KMS-11 (cell line): ENCODE measurements at regions not wholly inside any gene's neighbourhood (a gene's known extent, or its start where the extent isn't known, plus 50 kb on each side); places are given as distances from the start of the nearest gene placed in this dataset.

Experiments
- H2AFZ ChIP-seq: fragments of 200-600 bp; sonication (generic); 2 replicates; pipeline ENCODE4 v1.6.1; 2016; ENCODE audit warnings: antibody characterized with exemption, mixed run types, low read depth
- H3K27ac ChIP-seq: fragments of 200-600 bp; sonication (generic); 2 replicates; pipeline ENCODE4 v1.6.1; 2016; ENCODE audit warnings: mild to moderate bottlenecking, mixed run types
- H3K27me3 ChIP-seq: fragments of 200-600 bp; sonication (generic); 2 replicates; pipeline ENCODE4 v1.6.1; 2017; ENCODE audit warnings: mild to moderate bottlenecking, low read depth, mixed run types, moderate library complexity; ENCODE audit not compliant: insufficient read depth
- H3K36me3 ChIP-seq: fragments of 200-600 bp; sonication (generic); 2 replicates; pipeline ENCODE4 v1.6.1; 2017; ENCODE audit warnings: mild to moderate bottlenecking, mixed run types; ENCODE audit not compliant: insufficient read depth
- H3K4me1 ChIP-seq: fragments of 200-600 bp; sonication (generic); 2 replicates; pipeline ENCODE4 v1.6.1; 2016; ENCODE audit warnings: mild to moderate bottlenecking, low read depth, mixed run types; ENCODE audit not compliant: poor library complexity, severe bottlenecking
- H3K4me2 ChIP-seq: fragments of 200-600 bp; sonication (generic); 2 replicates; pipeline ENCODE4 v1.7.0; 2016; ENCODE audit warnings: mild to moderate bottlenecking, mixed run types
- H3K4me3 ChIP-seq: fragments of 200-600 bp; sonication (generic); IDR thresholded peaks from 2 replicates; pipeline ENCODE4 v1.6.1; 2017; ENCODE audit warnings: low read depth, low read length, mixed read lengths; ENCODE audit not compliant: insufficient read depth
- H3K79me2 ChIP-seq: fragments of 200-600 bp; sonication (generic); 2 replicates; pipeline ENCODE4 v1.6.1; 2016; ENCODE audit warnings: low read depth, mixed run types; ENCODE audit not compliant: insufficient read depth
- H3K9ac ChIP-seq: fragments of 200-600 bp; sonication (generic); 2 replicates; pipeline ENCODE4 v1.6.1; 2016; ENCODE audit warnings: mild to moderate bottlenecking, mixed run types
- H4K20me1 ChIP-seq: fragments of 200-600 bp; sonication (generic); 2 replicates; pipeline ENCODE4 v1.6.1; 2016; ENCODE audit warnings: mild to moderate bottlenecking, mixed run types; ENCODE audit not compliant: insufficient read depth
- TF ChIP-seq, protein P1 (sequence below): fragments of 200-600 bp; sonication (generic); conservative IDR thresholded peaks from 2 replicates; pipeline ENCODE4 v1.6.1; 2017; ENCODE audit warnings: low read depth, mild to moderate bottlenecking, antibody characterized with exemption, low read length, moderate library complexity, mixed read lengths

DNA sequence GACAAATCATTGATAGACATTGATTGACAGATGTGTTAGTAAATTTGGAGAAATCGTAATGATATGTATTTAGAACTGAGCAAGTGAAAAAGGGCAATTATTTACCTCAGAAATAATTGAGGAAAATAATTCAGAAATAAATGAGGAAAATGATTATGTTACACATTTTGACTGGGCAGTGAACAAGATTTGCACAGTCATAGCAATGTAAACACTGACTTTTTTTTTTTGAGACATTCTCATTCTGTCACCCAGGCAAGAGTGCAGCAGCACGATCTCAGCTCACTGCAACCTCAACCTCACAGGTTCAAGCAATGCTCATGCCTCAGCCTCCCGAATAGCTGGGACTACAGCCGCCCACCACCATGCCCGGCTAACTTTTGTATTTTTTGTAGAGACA, 211.7 kb downstream of the SP3 start:
- Histone ChIP-seq H3K27ac (no peak overlapping the region), H3K4me3 (no peak overlapping the region), H3K4me2 (no peak overlapping the region), H3K36me3 (no peaks in the 10 kb centered on the region), H4K20me1 (no peaks in the 10 kb centered on the region), H2AFZ (no peak overlapping the region), H3K79me2 (no peaks in the 10 kb centered on the region), H3K4me1 (no peaks in the 10 kb centered on the region), H3K9ac (no peak overlapping the region), H3K27me3 (no peaks in the 10 kb centered on the region)
- TF ChIP-seq, protein P1, sequence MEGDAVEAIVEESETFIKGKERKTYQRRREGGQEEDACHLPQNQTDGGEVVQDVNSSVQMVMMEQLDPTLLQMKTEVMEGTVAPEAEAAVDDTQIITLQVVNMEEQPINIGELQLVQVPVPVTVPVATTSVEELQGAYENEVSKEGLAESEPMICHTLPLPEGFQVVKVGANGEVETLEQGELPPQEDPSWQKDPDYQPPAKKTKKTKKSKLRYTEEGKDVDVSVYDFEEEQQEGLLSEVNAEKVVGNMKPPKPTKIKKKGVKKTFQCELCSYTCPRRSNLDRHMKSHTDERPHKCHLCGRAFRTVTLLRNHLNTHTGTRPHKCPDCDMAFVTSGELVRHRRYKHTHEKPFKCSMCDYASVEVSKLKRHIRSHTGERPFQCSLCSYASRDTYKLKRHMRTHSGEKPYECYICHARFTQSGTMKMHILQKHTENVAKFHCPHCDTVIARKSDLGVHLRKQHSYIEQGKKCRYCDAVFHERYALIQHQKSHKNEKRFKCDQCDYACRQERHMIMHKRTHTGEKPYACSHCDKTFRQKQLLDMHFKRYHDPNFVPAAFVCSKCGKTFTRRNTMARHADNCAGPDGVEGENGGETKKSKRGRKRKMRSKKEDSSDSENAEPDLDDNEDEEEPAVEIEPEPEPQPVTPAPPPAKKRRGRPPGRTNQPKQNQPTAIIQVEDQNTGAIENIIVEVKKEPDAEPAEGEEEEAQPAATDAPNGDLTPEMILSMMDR = no peak

GRCh38 chr2:173754165-173754564, 211.0 kb downstream of the SP3 start:
- Histone ChIP-seq H3K36me3 (no peaks in the 10 kb centered on the region), H3K27me3 (no peaks in the 10 kb centered on the region), H3K9ac (no peak overlapping the region), H4K20me1 (no peaks in the 10 kb centered on the region), H2AFZ (no peak overlapping the region), H3K27ac (no peak overlapping the region), H3K79me2 (no peaks in the 10 kb centered on the region), H3K4me2 (no peak overlapping the region), H3K4me3 (no peak overlapping the region), H3K4me1 (no peaks in the 10 kb centered on the region)
- TF ChIP-seq, protein P1 = no peak

GRCh38 chr2:173754837-173755236, 210.3 kb downstream of the SP3 start:
- H2AFZ ChIP-seq = no peak overlapping the region
- H3K4me3 ChIP-seq = no peak overlapping the region
- no peak overlapping the region for H3K9ac ChIP-seq
- H3K4me2 ChIP-seq = no peak overlapping the region
- H3K27ac ChIP-seq = no peak overlapping the region
- H3K79me2 ChIP-seq = no peaks in the 10 kb centered on the region
- TF ChIP-seq, protein P1 = no peak
- H4K20me1 ChIP-seq = no peaks in the 10 kb centered on the region
- no peaks in the 10 kb centered on the region for H3K4me1 ChIP-seq
- H3K36me3 ChIP-seq = no peaks in the 10 kb centered on the region
- H3K27me3 ChIP-seq = no peaks in the 10 kb centered on the region

DNA sequence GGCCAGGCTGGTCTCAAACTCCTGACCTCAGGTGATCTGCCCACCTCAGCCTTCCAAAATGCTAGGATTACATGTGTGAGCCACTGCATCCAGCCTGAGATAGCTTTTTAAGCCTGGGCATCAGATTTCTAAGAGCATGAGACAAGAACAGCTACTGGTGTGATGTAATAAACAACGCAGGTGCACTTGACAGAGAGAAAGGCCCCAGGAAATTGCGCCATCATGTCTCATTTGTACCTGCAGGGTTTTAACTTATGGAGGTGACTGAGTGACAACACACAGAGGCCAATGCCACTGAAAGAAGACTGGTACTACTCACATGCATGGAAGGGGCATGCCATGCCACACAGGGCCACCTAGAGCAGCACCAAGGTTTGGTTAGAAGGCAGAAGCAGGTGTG, 209.4 kb downstream of the SP3 start:
- Histone ChIP-seq H3K4me1 (no peaks in the 10 kb centered on the region), H3K4me2 (no peak overlapping the region), H3K4me3 (no peak overlapping the region), H4K20me1 (no peaks in the 10 kb centered on the region), H3K27me3 (no peaks in the 10 kb centered on the region), H3K79me2 (no peaks in the 10 kb centered on the region), H3K36me3 (no peaks in the 10 kb centered on the region), H3K27ac (no peak overlapping the region), H3K9ac (no peak overlapping the region), H2AFZ (no peak overlapping the region)
- TF ChIP-seq, protein P1 = no peak
